Fibroblast of skin of abdomen (primary cell): ENCODE measurements at regions not wholly inside any gene's neighbourhood (a gene's known extent, or its start where the extent isn't known, plus 50 kb on each side); places are given as distances from the start of the nearest gene placed in this dataset.

Source experiments
- DNase-seq: peaks from one replicate; pipeline ENCODE4 v3.0.0-alpha.2; 2013

DNA sequence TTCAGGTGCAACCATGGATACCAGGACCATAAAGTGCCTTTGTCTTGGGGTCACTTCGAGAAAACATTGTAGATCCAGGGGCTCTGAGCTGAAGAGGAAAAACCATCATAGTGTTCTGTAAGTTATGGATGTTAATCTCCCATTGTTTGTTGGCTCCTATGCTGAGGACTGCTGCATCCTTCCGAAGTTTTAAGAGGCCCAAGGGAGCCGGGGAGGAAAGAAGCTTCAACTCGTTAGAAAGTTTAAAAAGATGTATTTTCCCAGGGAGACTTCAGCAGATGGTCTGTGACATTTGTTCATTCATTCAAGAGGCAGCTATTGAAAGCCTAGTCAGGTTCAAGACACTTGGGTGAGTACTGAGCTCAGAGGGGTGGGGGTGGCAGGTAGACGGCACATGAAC, 378.8 kb upstream of the TBX3 start:
- DNase-seq = no peak

DNA sequence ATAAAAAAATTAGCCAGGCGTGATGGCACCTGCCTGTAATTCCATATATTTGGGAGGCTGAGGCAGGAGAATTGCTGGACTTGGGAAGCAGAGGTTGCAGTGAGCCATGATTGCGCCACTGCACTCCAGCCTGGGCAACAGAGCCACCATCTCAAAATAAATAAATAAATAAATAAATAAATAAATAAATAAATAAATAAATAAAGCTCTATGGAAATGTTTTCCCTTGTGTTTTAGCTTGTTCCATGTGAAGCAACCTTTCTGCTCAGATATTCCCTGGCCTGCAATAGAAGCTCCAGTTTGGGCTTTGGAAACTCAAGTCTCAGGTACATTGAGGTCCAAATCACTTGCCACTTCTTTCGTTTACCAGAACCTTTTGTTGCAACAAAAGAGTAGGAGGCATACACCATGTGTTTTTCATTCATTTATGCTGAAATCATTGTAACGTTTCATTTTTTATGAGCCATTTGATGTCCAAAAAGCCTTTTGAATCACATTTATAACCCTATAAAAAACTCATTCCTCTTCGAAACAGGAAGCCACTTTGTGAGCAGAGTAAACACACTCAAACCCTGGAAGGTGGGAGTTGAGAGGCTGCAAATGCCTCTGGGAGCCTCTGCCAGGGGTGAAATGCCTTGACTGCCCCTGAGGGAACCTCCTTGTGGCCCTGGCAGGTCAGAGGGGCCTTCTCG, 376.6 kb upstream of the TBX3 start:
- no peak for DNase-seq

DNA sequence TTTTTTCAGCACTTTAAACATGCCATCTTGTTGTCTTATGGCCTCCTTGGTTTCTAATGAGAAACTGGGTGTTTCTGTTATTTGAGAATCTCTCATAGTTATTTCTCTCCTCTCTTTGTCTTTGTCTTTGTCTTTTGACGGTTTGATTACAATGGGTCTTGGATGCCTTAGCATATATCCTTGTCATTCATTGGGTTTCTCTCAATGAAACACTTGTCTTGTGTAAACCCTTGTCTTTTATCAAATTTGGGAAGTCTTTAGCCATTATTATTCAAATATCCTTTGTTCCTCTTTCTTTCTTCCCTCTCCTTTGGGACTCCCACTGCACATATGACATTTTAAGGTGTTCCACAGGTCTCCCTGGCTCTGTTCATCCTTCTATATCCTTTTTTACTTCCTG, 373.5 kb upstream of the TBX3 start:
- DNase-seq = no peak

DNA sequence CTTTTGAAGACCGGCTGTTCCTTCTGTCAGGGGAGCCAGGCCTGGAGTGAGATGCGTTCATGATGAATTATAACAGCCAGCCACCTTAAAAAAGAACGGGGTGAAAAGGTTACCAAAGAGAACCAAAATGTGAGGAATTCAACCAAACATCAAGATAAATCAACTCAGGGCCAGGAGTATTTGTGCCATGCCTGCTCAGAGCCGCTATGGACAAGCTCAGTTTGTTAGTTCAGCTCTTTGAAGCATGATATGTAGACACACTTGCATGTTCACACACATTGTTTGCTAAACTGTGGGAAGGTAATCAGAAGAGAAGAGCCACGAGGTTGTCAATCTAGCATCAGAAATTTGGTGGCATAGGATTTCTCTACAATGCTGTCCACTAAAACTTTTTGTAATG, 367.4 kb upstream of the TBX3 start:
- no peak for DNase-seq

DNA sequence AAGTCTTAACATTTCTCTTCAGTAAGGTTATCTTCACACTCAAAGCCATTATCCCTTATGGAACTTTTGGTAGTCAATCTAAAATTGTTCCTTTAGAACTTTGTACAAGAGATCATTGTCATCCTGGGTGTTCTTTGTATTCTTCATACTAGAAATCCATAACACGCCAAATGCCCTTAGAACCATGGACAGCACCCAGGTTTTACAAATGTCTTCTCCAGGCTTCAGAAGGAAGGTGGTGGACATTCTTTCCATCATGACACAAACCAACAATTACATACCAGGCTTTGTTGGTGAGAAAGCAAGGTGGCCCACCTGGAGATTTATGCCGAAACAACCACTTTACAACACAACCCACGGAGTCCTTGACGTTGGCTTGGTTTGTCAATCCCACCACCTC, 365.6 kb upstream of the TBX3 start:
- peak; percentile 12 for DNase-seq

DNA sequence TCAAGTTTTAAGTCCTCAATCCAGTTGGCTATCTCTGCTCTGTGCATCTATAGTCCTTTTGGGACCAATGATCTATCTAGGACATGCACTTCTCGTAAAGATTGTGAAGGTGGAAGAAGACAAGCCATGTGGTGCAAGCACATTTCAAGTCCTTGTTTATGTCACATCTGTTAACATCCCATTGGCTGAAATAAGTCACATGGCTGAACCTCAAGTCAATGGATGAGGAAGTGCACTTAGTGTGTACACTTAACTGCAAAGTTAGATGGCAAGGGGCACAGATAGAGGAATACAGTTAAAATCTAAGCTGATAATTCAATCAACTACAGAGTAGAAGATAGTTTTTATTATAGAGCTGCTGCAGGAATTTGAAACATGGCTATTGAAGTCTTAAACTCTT, 362.8 kb upstream of the TBX3 start:
- no peak for DNase-seq

DNA sequence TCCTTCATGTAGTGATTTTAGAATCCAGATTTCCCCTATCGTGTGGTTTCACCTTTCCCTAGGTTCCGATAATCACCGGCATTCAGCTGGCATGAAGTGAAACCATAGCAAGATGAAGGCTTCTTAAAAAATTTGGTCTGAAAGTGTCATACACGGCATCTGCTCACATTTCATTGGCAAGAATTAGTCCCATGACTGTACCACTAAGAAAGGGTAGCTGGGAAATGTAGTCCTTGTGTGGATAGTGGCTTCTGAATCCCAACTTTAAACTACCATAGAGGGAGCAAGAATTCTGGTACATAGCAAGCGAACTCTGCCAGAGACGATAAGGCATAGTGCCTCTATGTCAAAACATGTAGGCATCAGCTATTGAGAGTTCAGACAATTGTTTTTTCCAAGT, 360.1 kb upstream of the TBX3 start:
- DNase-seq = no peak

DNA sequence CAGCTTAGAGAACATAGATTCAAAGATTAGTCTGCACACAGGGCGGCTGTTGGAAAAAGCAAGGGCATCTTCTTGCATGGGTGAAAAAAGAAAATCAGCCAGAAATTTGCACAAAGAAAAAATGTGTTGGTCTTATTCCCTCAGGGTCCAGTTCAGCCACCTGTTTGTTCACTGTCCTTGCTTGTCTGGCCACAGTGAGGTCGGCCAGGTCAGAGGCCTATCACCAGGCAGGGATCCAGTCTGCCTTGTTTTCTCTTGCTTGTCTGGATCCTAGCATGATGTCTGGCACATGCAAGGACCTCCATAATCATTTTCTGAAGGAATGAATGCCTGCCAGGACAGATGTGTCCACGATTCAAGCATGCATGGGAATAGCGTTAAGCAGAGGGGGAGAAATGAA, 359.1 kb upstream of the TBX3 start:
- no peak for DNase-seq

DNA sequence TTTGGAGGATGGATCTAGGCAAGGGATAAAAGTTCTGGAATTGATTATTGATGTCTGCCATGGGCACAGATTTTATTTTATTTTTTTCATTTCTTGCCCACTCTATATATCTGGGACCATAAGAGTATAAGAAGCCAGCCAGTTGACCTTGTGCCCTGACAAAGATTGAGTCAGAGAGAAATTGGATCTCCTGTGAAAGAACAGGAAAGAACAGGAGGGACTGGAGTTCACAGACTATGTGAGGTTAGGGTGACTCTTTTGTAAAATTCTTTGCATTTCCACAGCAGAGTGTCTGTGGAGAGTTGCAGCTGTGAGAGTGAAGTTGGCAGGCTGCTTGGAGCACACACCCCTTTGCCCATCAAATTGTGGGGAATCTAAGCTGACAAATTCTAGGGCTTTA, 358.4 kb upstream of the TBX3 start:
- no peak for DNase-seq

DNA sequence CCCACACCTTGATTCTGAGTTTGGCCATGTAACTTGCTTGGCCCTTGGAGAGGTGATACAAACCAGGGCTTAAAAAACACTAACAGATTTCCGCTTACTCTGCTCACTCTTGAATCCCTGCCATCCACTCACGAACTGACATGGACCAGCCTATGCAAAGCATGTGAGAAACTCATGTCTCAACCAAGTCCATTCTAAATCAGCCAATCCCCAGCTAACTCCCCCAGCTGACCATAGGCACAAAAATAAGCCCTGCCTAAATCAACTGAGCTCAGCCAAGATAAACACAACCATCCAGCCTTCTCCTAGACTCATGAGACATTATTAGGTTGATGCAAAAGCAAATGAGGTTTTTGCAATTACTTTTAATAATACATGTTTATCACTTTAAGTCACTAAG, 353.9 kb upstream of the TBX3 start:
- DNase-seq = no peak

DNA sequence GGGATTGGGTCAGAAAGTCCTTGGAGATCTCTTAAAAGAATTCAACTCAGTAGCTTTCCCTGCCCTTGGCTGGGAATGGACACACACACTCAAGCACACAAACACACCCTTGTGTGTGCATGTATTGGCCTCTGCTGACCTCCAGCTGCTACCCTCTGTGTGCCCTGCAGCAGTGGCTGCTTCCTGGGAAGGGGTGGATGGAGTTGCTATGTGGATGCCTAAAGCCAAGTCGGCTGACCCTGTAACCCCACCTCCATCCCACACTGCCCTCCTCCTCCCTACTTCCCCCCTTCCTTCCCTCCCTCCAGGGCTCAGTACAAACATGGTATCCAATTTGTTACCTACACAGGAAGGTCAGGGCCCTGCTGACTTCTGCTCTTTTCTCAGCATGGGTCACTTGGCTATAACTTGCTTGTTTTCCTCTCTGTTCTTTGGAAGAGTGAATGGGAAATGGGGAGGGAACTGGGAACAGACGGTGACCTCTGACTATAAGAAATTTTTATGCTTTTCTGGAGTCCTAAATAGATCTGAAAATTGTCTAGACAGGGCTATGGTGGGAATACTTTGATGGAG, 351.6 kb upstream of the TBX3 start:
- no peak for DNase-seq

DNA sequence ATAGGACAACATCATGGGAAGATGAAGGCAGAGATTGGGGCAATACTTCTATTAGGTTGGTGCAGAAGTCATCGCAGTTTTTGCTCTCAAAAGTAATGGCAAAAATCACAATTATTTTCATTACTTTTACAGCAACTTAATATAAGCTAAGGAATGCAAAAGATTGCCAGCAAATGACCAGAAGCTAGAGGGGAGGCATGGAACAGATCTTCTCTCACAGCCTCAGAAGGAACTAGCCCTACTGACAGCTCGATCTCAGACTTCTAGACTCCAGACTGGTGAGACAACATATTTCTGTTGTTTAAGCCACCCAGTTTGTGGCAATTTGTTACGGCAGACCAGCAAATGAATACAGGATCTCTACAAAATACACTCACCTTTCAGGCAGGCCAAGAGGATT, 348.5 kb upstream of the TBX3 start:
- DNase-seq = no peak

DNA sequence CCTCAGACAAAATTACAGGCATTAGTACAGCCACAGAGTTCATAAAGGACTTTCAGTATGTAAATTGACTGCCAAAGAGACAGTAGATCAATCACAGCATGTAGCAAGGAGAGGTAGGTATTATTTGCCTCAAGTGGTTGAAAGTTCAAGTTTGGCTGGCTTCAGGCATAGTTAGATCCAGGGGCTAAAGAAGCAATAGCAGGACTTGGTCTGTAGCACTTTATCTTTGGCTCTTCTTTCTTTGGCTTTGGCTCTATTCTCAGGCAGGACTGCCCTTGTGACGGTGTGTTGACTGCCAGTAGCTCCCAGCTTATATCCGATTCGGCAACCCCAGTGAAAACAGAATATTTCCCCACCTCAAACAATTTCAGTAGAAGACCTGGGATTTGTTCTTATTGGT, 346.0 kb upstream of the TBX3 start:
- no peak for DNase-seq

DNA sequence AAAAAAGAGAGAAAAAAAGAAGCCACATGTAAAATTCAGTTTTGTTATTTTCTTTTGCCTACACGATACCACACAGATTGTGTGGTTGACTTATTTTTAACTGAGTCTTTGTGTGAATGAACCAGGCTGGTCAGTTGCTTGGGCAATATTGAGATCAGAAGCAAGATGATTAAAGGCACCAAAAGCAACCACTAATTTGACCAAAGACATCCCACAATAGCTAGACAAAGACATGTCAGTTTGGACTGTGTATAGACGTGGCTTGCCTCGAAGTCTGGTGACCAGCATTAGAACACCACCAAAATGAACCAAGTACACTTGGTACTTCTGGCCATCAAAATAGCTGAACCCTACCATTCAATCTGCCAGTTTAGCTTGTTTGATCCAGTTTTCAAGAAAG, 340.6 kb upstream of the TBX3 start:
- DNase-seq = no peak

DNA sequence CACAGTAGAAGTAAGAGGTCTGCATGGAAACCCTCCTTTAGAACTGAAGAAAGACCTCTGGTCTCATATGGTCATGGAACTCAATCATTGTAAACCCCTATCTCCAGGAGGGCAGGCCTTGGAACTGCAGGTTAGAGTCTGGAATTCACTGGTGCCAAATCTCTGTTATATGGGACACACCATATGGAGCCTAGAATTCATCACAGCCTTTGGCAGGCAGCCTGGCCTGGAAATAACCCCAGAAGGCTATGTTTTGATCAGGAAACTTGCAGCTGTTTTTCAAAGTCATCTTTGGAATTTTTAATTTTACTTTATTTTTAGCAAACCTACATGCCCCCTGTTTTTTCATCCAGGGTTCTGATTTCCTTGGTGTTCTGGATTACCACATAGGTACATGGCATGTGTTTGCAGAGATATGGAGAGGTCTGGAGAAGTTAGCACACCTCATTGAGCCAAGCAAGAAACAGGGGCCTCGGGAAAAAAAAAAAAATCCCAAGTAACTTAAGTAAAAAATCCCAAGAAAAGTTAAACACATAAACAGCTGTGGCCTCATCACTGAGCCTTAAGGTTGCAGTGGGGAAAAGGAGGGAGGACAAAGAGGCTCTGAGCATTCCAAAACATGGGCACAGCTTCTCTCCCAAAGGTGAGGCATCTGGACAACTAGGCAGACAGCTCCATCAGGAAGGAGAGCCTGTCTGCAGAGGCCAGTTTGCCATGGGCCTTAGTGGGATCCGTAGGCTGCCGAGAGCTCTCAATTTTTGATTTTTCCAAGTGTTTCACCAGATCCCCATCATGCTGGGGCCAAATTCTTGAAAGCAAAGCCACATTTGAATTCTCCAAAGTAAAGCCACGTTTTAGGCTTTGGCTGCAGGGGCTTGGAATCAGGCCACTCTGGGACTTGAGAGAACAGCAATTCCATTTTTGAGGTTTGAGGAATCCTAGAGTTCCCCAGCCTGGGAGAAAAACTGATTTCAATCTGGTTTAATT, 339.6 kb upstream of the TBX3 start:
- DNase-seq = peak; percentile 79

DNA sequence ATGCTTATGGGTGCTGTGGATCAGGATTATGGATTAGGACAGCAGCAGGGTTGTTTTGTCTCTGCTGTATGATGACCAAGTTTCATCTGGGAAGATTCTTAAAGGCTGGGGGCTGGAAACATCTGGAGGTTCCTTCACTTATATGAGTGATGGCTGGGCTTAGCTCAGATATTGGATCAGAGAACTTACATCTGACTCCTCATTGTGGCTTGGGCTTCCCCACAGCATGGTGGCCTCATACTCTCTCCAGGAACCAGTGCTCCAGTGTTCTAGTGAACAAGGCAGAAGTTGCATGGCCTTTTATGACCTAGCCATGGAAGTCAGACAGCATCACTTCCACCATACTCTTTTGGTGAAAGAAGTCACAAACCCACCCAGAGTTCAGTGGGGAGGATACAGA, 336.1 kb upstream of the TBX3 start:
- DNase-seq = no peak

DNA sequence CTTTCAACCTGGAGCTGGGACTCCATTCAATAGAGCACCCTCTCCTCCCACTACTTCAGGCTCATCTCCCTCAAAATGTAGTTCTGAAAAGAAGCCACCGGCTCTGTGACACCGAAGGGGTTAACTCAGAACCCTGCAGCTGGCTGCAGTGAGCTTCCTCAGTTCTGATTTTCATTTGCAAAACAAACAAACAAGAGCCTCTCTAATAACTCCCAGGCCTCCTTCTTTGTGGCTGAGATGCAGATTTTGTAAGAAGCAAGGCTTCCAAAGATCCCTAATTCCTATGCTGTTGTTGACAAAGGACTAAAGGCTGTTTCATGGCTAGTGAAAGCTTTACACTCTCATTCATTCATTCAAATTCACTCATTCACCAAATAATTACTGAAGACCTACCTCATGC, 333.4 kb upstream of the TBX3 start:
- no peak for DNase-seq

DNA sequence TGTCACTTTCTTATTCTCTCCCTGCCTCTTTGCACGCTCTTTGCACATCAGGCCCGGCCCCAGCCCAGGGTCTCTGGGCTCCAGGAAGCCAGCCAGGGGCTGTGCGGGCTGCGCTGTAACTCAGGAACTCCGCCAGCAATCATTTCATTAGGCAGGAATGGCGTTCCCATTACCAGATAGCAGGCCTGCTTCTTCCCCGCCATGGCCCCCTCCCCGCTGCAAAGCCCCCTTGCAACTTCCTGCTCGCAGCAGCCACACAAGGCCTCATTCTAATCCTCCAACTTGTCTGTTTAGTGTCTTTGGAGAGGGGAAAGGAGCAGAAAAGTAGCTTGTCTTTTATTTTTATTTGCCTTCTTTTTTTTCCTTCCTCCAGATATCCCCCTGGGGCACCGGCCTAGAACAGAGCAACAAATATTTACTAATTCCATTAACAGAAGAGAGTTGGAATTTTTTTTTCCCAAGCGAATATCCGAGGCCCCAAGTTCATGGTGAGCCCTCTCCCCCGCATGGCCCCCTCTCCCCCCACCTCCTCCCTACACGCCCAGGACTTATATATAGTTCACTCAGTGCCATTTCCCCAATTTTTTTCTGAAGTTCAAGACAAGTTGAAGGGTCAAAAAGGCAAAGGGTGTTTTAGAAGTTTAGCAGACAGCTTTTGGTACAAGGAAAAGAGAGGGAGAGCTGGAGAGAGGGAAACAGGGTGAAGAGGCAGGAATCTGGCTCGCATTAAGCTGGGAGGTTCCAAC, 329.4 kb upstream of the TBX3 start:
- no peak for DNase-seq

DNA sequence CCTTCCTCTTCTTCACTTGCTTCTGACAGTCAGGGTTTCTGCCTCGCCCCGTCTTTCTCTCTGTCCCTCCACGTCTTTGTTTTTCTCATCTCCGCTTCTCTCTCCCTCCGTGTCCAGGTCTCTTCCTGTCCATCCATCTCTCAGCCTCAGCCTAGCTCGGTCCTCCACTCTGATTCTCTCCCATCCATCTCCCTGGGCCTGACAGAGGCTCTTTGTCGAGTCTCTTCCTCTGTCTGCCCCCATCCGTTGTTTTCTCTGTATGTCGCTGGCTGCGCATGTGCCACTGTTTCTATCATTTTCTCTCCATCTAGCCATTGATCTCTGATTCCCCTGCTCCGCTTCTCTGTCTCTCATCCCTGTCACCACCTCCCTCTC, 328.9 kb upstream of the TBX3 start:
- no peak for DNase-seq

DNA sequence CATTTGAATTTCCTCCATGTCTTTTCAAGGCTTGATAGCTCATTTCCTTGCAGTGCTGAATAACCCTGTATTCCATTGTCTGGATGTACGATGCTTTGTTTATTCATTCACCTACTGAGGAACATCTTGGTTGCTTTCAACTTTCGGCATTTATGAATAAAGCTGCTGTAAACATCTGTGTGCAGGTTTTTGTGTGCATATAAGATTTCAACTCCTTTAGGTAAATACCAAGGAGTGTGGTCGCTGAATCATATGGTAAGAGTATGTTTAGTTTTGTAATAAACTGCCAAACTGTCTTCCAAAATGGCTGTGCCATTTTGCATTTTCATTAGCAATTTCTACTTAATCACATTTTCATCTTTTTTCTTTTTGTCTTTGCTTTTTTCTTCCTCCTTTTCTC, 327.7 kb upstream of the TBX3 start:
- no peak for DNase-seq

DNA sequence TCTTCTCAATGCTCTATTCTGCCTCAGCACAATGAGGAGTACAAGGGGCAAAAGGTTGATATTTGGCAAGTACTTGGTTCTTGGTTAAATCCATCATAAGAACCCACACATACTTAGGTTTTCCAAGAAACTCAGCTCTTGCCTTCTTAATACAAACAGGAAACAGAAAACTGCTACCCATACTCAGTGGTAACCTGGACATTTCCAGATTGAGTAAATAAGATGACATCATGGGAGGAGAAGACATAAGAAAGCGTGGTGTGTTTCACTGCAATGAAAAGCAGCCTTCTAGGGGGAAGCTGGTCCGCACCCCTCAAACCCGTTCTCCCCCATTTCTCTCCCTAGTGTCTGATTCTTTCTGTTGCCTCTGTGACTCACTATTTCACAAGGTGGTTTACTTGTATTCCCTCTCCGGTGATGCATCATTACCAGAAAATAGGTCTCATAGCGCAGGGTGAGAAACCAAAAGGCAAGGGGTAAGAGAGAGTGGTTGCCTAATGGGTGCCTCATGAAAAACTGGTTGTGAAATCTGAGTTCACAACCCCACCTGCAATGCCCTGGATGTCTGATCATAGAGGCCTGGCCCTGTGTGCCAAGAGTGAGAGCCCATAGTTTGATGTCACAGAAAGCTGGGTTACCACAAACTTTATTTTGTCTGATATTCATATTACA, 326.5 kb upstream of the TBX3 start:
- DNase-seq = no peak

DNA sequence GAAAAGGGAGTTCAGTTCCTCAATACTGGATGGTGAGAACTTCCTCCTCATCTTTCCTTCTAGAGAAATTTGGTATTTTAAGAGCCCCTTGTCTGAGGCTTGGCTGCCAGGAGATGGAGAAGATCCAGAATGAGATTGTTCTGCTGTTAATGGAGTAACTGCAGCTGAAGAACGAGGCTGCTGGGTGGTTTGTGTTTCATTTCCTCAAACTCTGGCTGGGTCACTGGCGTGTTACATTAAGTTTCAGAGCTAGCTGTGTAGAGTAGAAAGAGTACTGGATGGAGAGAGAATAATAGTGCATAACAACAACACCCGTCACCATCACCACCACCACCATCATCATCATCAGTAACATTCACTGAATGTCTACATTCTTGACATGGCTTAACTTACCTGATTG, 325.0 kb upstream of the TBX3 start:
- DNase-seq = no peak
